ENCODE measurements at regions not wholly inside any gene's neighbourhood (a gene's known extent, or its start where the extent isn't known, plus 50 kb on each side); places are given as distances from the start of the nearest gene placed in this dataset.

- DNase-seq (ENCODE audit: low spot score) = no peak
Observed at GRCh38 chr22:27535452-27535851, 266.1 kb downstream of the MN1 start.

GRCh38 chr22:27537501-27537900 lies 264.1 kb downstream of the MN1 start:
- DNase-seq (ENCODE audit: low spot score) = no peak

- DNase-seq (ENCODE audit: low spot score) = no peak
Observed at GRCh38 chr22:27538666-27539065, 262.9 kb downstream of the MN1 start.

GRCh38 chr22:27540247-27540646 lies 261.3 kb downstream of the MN1 start:
- DNase-seq (ENCODE audit: low spot score) = no peak

- DNase-seq (ENCODE audit: low spot score) = no peak
Observed at GRCh38 chr22:27540656-27541396, 260.7 kb downstream of the MN1 start.

GRCh38 chr22:27541836-27542235 lies 259.7 kb downstream of the MN1 start:
- DNase-seq (ENCODE audit: low spot score) = no peak

- DNase-seq (ENCODE audit: low spot score) = no peak
Observed at GRCh38 chr22:27542602-27543001, 259.0 kb downstream of the MN1 start.

- no peak for DNase-seq (ENCODE audit: low spot score)
Observed at GRCh38 chr22:27543460-27543859, 258.1 kb downstream of the MN1 start.

GRCh38 chr22:27545085-27545484 lies 256.5 kb downstream of the MN1 start:
- DNase-seq (ENCODE audit: low spot score) = no peak

- no peak for DNase-seq (ENCODE audit: low spot score)
Observed at GRCh38 chr22:27546157-27546935, 255.2 kb downstream of the MN1 start.

GRCh38 chr22:27551402-27551801 lies 250.2 kb downstream of the MN1 start:
- no peak for DNase-seq (ENCODE audit: low spot score)

- no peak for DNase-seq (ENCODE audit: low spot score)
Observed at GRCh38 chr22:27552176-27552575, 249.4 kb downstream of the MN1 start.

GRCh38 chr22:27552863-27553262 lies 248.7 kb downstream of the MN1 start:
- DNase-seq (ENCODE audit: low spot score) = no peak

GRCh38 chr22:27554106-27554811 lies 247.3 kb downstream of the MN1 start:
- DNase-seq (ENCODE audit: low spot score) = no peak

GRCh38 chr22:27554841-27555456 lies 246.6 kb downstream of the MN1 start:
- DNase-seq (ENCODE audit: low spot score) = no peak

- no peak for DNase-seq (ENCODE audit: low spot score)
Observed at GRCh38 chr22:27556371-27556770, 245.2 kb downstream of the MN1 start.

GRCh38 chr22:27557286-27558008 lies 244.1 kb downstream of the MN1 start:
- no peak for DNase-seq (ENCODE audit: low spot score)

- no peak for DNase-seq (ENCODE audit: low spot score)
Observed at GRCh38 chr22:27558658-27559371, 242.7 kb downstream of the MN1 start.

- DNase-seq (ENCODE audit: low spot score) = no peak
Observed at GRCh38 chr22:27560781-27561180, 240.8 kb downstream of the MN1 start.

GRCh38 chr22:27561286-27561904 lies 240.2 kb downstream of the MN1 start:
- no peak for DNase-seq (ENCODE audit: low spot score)

GRCh38 chr22:27564806-27565205 lies 236.8 kb downstream of the MN1 start:
- DNase-seq (ENCODE audit: low spot score) = no peak

All from germinal center (tissue), 1 donor.